HG03095 (cell line): ENCODE measurements at regions not wholly inside any gene's neighbourhood (a gene's known extent, or its start where the extent isn't known, plus 50 kb on each side); places are given as distances from the start of the nearest gene placed in this dataset.

Source experiments
- ATAC-seq: cut with Tn5 transposase; IDR thresholded peaks from one replicate; pipeline ENCODE4 v1.9.1; 2021; ENCODE audit warnings: moderate library complexity; ENCODE audit not compliant: unreplicated experiment

DNA sequence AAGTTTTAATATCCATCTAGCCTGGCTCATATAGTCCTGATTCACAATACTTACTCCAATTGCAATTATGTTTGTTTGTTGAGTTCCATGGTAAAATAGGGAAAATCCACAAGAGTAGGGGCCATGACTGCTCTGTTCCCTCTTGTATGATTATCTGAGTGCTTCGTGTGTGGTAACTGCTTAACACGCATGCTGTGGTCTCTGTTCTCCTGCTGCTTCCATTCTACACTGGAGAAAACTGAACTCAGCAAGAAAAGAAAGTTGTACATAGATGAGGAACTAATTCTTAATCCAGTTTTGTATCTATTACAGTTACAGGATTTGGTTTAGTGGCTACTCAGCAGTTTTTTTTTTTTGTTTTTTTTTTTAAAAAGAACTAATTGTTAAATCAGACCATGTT is 223.0 kb upstream of the SATB1 start:
- ATAC-seq, result no peak

DNA sequence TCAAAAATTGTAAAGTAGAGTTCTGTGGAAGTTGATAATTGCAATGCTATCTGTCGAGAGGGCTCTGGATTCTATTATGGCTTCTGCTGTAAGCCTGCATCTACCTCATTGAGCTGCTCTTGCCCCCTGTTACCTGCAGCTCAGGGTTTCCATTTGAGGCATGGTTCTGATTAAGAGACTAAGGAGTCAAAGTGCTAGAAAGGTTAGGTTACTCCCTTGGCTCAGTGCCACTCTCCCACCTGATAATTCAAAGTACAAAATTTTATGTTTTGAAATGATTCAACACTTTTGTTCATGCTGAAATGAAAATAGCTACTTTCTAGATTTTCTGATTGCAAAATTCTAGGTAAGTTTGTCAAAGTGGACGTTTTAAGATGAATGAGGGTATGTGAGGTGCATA is 220.5 kb upstream of the SATB1 start:
- ATAC-seq, result no peak

DNA sequence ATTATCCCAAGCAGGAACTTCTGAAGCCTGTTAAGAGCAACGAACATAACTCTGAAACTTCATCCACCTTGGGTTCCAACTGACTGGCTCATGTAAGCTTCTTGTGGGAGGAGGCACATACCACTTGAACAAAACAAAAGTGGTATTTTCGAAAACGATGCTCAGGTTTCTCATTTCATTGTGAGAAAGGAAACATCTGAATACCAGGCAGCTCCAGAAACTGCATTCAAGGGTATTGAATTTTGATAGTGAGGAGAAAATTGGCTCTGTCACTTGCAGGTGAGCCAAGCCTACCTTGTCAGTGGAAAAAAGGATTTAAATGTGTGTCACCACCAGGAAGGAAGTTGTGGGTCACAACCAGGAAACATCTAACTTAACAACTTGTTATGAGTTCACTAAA is 218.1 kb upstream of the SATB1 start:
- ATAC-seq, result no peak

DNA sequence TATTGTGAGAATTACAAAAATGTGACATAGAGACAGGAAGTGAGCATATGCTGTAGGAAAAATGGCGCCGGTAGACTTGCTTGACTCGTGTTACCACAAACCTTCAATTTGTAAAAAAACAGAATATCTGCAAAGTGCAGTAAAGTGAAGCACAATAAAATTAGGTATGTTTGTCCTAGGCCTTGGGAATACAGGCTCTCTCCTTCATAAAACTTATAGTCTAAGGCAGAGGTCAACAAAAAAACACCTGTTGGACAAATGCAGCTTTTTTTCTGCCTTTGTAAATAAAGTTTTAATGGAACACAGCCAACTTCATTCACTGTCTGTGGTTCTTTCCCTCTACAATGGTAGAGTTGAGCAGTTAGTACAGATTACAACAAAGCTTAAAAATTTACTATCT is 216.8 kb upstream of the SATB1 start:
- ATAC-seq, result no peak

DNA sequence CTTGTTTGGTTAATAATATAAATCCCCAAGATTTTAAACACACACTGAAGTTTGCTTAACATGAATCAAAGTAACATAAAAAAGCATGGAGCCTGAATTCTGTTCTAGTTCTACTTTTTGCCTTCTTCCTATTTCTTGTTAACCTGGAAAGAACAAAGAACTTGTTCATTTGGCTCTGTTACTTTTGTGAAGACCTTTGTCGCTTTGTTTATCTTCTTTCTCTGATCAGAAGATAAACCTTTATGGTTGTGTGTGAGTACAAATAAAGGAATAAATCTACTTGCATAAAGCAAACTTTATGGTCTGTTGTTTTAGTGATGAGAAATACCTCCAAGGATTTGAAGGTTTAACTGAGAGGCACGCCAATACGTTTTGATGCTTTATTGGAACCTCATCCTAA is 210.1 kb upstream of the SATB1 start:
- ATAC-seq, result no peak

DNA sequence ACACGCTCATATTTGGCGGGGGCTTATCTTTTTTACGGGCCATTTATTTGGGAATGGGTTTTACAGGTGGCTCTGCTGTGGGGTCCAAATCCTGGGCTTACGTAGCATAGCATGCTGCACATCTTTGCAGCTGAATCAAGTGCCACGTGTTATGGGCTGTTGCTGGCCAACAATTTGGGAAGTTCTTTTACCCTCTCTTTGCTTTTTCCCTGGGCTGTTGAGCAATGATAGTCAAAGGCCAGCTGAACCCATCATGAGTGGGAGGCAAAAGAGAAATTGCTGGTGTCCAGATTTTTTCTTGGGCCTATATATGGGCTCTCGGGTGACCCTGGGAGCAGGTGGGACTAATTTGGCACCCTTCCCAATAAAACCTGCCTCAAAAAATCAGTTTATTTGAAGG is 209.3 kb upstream of the SATB1 start:
- no peak for ATAC-seq

DNA sequence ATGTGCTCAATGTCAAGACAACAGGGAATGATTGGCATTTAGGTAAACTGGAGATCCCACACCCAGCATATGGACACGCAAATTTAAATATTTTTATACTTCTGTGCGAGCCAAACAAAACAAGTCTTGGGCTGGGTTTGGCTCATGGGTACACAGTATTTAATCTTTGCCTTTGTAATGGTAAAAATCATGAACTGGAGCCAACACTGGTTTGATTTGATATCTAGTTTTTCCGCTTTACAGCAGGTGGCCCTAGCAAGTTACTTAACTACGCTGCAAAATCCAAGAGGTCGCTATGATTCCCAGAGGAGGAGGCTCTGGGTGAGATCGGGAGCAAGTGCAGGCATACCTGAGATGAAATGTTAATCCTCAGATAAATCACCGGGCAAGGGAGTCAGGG is 207.9 kb upstream of the SATB1 start:
- no peak for ATAC-seq

DNA sequence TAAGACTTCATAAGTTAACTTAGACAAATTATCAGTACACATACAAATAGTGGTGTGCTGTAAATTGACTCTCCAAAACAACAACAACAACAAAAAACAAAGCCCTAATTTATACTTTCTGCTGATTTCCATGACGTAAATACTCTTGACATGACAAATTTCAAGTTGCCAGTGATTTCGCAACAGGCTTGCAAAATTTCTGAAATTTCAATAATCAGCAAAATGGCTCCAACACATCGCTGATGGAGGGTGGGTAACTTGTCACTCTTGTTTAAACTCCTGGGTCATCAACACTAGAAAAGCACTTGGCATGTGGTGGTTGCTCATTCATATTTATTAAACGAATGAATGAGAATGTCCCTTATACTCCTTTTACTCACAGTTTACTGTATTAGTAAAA is 205.2 kb upstream of the SATB1 start:
- ATAC-seq, result no peak

DNA sequence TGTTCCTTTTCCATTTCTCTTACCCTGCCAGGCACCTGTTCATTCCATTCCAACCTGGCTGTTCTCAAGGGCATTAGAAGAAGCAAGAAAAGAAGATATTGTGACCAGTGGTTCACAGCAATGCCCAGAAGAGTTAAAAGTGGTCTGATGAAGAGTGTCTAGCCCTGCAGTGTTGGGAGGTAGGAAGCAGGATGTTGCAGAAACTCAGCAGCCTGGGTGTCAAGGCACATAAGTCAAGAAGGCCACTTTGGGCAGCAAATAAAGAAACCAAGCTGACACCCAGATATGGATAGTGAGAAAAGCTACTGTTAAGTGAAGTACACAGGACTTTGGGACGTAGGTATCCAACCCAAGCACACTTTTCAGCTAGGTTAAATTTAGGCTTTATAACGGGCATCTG is 199.9 kb upstream of the SATB1 start:
- no peak for ATAC-seq

DNA sequence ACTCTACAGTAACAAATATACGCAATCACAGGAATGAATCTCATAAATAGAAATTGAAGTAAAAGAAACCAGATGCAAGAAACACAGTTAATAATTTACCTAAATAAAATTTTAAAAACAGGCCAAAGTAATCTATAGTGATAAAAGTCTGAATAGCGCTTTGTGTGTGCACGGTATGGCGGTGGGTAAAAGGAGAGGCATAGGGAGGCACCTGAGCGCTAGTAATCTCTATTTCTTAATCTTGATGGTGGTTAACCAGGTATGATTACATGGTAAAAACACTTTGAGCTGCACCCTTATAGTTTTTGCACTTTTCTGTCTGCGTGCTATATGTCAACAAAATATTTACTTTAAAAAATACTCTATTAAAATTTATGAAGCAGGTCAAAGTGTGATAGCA is 198.1 kb upstream of the SATB1 start:
- ATAC-seq, result no peak

DNA sequence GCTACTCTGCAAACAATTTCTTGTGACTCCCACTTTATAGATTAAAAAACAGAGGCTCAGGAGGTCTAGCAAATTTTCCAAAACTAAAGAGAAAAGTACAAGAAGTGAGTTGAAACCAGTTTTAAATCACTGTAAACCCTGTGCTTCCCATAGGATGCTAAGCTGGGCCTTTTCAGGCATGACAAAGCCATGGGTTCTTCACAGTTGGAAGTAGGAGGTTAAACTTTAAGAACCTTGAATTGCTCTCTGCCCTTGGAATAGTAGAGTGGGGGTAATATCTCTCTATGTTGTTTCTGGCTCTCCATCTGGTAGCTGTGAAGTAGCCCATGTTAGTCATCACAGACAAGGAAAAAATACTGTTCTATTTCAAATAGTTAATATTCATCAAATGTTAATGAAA is 193.6 kb upstream of the SATB1 start:
- no peak for ATAC-seq

DNA sequence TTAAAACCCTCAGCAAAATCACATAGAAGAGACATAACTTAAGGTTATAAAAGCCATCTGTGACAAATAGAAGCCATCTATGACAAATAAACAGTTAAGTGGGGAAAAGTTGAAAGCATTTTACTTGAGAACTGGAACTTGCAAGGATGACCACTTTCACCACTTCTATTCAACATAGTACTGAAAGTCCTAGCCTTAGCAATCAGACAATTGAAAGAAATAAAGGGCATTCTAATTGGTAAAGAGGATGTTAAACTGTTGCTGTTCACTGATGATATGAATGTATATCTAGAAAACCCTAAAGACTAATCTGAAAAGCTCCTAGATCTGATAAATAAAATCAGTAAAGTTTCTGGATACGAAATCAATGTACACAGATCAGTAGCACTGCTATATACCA is 186.9 kb upstream of the SATB1 start:
- no peak for ATAC-seq

DNA sequence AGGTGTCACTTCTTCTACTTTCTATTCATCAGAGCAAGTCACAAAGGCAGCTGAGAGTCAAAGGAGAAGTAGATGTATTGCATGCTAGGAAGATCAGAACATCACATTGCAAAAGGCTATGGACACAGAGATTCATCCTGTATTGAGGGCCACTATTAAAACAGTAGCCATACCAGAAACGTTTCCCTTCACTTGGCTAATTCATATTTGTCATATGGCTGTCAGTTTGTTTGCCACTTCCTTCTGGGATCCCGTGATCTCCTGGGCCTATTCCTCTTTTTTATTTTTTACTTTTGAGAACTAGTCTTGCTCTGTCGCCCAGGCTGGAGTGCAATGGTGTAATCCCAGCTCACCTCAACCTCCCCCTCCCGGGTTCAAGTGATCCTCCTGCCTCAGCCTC is 184.0 kb upstream of the SATB1 start:
- no peak for ATAC-seq

DNA sequence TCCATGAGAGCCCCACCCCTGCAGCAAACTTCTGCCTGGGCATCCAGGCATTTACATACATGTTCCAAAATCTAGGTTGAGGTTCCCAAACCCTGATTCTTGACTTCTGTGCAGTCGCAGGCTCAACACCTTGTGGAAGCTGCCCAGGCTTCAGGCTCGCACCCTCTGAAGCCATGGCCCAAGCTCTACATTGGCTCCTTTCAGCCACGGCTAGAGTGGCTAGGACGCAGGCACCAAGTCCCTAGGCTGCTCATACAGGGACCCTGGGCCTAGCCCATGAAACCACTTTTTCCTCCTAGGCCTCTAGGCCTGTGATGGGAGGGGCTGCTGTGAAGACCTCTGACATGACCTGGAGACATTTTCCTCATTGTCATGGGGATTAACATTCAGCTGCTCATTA is 172.8 kb upstream of the SATB1 start:
- no peak for ATAC-seq

DNA sequence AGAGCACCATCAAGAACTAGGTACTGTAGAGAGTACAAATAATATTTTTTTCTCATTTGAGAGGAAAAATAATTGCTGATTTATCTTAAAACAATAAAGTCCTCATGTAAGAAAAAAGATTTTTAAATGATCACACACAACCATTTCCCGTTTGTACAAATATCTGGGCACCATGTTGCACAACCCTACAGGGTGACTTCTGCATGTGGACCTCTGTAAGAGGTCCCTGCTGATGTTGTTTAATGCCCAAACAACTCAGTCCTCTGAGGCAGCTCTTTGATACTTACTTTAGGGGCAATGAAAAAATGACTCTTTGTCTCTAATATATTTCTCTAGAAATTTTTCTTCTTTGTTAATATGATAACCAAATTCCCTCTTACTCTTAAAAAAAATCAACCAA is 168.1 kb upstream of the SATB1 start:
- no peak for ATAC-seq

DNA sequence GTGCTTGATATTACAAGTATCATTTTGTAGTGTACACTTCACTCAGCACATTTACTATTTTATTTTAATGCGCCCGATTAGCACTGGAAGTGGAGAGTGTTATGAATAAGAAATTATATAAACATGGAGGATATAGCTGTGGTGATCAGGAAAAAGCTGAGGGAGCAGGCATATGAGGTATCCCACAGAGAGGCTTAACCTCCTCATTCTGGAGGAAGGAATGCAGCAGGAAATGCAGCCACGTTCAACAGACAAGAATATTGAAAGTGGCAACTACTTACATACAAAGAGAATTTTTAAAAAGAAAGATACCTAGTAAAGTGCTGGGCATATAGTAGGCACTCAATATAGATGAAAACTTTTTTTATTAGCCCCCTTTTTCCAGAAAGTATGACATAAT is 166.0 kb upstream of the SATB1 start:
- no peak for ATAC-seq

DNA sequence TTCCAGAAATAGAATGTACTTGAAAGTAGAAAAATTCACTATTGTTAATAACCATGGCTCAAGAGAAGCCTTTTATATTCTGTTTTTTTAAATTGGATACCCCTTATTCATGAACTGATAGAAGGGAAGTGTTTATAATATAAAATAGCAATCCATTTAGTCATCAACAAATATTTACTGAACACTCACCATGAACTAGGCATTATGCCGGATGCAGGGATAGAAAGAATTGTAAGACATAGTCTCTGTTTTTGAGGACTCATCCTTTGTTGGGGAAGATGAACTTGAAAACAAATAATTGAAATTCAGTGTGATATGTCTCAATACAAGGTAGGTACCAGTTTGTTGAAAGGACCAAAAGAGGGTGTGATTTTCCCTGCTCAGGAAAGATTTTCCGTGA is 160.9 kb upstream of the SATB1 start:
- no peak for ATAC-seq

DNA sequence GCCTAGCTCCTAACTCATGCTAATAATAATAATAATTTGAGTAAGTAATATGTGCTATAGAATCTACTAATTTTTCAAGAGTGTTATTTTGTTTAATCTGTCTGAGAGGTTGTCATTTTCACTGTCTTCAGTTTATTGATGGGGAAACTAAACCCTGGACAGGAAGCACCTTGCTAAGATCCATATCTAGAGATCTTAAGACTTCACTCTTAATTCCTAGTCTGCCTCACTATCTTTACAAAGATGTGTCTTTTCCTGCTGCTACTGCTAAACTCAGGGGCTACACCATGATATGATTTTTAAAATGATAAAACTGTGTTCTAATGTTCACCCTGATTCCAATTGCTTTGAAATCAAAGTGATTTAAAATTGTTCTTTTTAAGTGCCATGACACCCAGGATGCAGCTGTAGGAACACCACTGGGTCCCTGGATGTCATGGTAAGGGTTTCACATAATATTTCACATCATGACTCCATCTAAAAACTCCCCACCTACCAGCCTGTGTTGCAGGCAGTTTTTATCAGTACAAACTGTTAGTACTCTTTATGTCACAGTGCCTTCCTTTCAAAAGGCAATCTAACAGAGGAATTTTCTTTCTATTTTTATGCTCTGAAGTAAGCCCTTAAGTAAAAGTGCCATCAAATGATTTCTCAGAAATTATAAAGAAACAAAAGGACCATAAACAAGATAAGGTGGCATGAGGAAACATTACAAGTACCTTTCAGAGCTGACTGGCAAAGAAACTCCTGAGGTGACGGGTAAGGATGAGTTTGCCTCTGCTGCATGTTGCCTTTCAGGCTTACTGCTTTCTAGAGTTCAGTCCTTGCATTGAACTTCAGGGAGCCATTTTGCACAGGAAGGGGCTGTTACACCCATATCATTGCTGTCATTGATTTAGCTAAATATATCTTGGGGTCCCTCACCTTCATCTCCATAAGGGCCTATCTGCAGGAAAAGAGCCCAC is 160.1 kb upstream of the SATB1 start:
- no peak for ATAC-seq

DNA sequence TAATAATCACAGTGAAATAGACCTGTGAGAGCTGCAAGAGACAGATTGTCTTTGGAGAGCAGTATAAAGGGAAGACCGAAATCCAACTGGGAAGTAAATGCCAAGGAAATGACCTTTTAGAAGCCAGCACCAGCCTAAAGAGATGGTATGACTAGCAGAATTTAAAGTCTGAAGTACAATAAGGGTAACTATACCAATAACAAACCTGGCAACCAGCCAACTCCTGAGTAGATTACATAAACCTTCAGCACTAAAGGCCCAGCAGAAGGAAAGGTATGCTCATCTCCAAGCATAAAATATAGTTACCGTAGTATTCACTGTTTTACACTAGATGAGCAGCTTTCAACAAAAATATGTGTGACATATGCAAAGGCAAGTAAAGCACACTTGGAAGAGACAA is 155.1 kb upstream of the SATB1 start:
- ATAC-seq, result no peak

DNA sequence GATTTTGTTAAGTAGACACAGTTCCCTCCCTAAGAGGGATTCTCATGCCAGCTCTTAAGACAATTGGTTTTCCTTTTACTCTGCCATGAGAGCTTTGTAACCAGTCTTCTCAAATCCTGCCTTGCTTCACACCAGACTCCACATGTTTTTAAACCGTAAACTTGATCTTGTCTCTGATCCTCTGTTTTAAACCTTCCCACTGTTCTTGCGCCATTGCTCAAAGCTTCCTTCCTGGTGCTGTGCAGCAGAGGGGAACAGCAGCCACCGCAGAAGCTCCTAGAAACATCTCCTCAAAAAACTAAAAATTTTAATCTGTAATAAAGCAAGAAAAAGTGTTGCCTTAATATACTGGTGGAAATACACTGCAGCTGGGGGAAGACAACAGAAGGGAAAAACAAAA is 154.5 kb upstream of the SATB1 start:
- ATAC-seq, result no peak

DNA sequence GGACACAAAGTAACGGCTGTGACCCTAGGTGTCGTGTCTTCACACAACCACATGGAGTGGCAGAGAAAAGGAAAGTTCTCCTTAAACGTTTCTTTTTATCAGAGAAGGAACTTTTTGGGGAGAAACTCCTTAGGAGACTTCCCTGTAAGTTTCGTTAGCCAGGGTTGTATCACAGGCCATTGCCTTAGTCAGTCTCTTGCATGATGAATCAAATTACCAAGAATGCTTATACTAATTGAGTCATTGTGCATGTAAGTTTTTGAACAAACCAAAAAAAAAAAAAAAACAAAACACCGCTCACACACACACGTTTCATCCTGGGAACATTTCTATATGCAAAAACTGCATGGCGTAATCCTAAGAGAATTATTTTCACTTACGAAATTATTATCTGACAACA is 150.4 kb upstream of the SATB1 start:
- no peak for ATAC-seq

DNA sequence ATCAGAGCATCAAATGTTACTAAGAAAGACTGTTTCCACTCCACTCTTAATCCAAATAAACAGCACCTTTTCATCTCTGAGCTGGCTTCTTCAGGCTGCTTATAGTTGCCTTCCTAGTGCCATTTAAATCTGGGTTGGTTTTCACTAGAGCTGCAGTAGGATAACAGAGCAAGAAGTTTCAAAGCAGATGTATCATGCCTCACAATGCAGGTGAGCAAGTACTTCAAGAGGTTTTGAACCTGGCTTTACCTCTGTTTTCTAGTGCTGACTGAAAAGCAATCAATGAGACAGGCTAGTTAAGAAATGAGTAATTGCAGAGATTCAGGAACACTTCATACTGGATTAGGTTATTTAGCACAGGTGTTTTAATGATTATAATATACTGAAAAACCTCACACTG is 147.7 kb upstream of the SATB1 start:
- ATAC-seq, result no peak

DNA sequence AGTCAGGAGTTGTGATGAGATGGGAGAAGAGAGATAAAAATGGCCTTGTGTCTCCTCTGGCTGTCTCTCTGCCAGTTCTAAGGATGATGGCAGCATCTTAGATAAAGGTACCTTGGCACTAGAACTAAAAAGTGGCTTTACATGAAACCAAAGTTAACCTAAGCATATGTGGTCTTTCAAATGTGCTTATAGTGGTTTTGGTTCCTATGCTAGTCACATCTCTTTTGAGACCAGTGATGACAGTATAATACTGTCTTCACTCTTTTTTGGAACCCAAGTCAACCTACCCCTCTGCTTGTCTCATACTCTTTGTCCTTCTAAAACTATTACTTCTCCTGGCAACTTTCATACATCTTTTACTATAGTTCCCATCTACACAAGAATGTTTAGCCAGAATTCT is 142.2 kb upstream of the SATB1 start:
- no peak for ATAC-seq
